ENCODE measurements at regions not wholly inside any gene's neighbourhood (a gene's known extent, or its start where the extent isn't known, plus 50 kb on each side); places are given as distances from the start of the nearest gene placed in this dataset.

- intact Hi-C loops (cut with micrococcal nuclease) (no loop called here), in situ Hi-C loops (cut with MboI) (no loop called here)
- Histone ChIP-seq H3K27me3 (ENCODE audit: control insufficient read depth in 2 of 2, insufficient read depth in 2 of 2, low read length in 2 of 2) (no peaks in the 10 kb centered on the region), H3K9ac (ENCODE audit: insufficient read depth in 1 of 2, low read depth in 2 of 2, low read length in 2 of 2) (no peak overlapping the region), H3K9me1 (ENCODE audit: control insufficient read depth, insufficient read depth, low read length) (no peaks in the 10 kb centered on the region), H2AFZ (ENCODE audit: low read depth, low read length) (no peak overlapping the region), H3K9me3 (replicated peaks; ENCODE audit: control insufficient read depth, insufficient read depth, low read depth, low read length) (no peaks in the 10 kb centered on the region), H3K79me2 (ENCODE audit: control insufficient read depth, insufficient read depth, low read length) (no peaks in the 10 kb centered on the region), H3K27ac (ENCODE audit: extremely low read depth, low read depth, low read length) (no peak overlapping the region), H3K4me2 (ENCODE audit: insufficient read depth, low read length) (no peak overlapping the region), H3K36me3 (ENCODE audit: control insufficient read depth, insufficient read depth, low read length) (no peaks in the 10 kb centered on the region), H3K4me3 (no peak overlapping the region), H3K4me1 (replicated peaks in 1 of 2; ENCODE audit: control insufficient read depth in 2 of 2, insufficient read depth in 2 of 2, low read length in 2 of 2) (no peaks in the 10 kb centered on the region), H4K20me1 (replicated peaks; ENCODE audit: control insufficient read depth, insufficient read depth, low read length) (no peaks in the 10 kb centered on the region)
- no TSS peak for BruUV-seq (replicated peaks)
- CTCF ChIA-PET (ENCODE audit: low intra/inter-chr PET ratio): no interaction called here
- TF ChIP-seq ZNF395 (CRISPR knock-in tag; IDR thresholded peaks at IDR 0.05) (no peak), ZFP1 (CRISPR knock-in tag; IDR thresholded peaks at IDR 0.05) (no peak), ARID1B (IDR thresholded peaks at IDR 0.05) (no peak), ASH1L (IDR thresholded peaks at IDR 0.05; ENCODE audit: borderline replicate concordance, low read depth, partially characterized antibody) (no peak), DACH1 (IDR thresholded peaks at IDR 0.05; ENCODE audit: partially characterized antibody) (no peak), PHF20 (IDR thresholded peaks at IDR 0.05; ENCODE audit: partially characterized antibody) (no peak)
- WGBS (ENCODE audit: insufficient coverage, low coverage, missing lambda C conversion rate): 0% methylated on average over 3 of the region's 3 CpGs
- POLR2A ChIA-PET: no interaction called here
- FAIRE-seq: no peak
- no peak for ATAC-seq
- DNase-seq (ENCODE audit: extremely low read depth in 1 of 4, low spot score in 3 of 4): no peak
These were observed 56.2 kb upstream of the CYSLTR1 start for GRCh38 chrX:78383594-78383993.

Data from K562 (cell line).